Liver (tissue), 8 donors: ENCODE measurements at regions not wholly inside any gene's neighbourhood (a gene's known extent, or its start where the extent isn't known, plus 50 kb on each side); places are given as distances from the start of the nearest gene placed in this dataset.

Source experiments
- DNase-seq: peaks from one replicate; pipeline ENCODE4 v3.0.0-alpha.2; 2017; ENCODE audit warnings: low spot score
- H3K27ac ChIP-seq, 2 donors: one replicate each; pipeline ENCODE4 v1.7.0; 2013; ENCODE audit warnings: inconsistent platforms in 2 of 2, low read length in 2 of 2, control low read depth in 1 of 2, low read depth in 1 of 2, mild to moderate bottlenecking in 1 of 2
- H3K27me3 ChIP-seq, 4 donors: one replicate each; pipeline versions ENCODE4 v1.6.1 to v1.7.0; 2013; ENCODE audit warnings: low read length in 3 of 4, inconsistent platforms in 1 of 4, mild to moderate bottlenecking in 1 of 4, moderate library complexity in 1 of 4; ENCODE audit not compliant: control insufficient read depth in 4 of 4, insufficient read depth in 4 of 4
- H3K36me3 ChIP-seq, 4 donors: one replicate each; pipeline versions ENCODE4 v1.6.1 to v1.7.0; 2013; ENCODE audit warnings: low read length in 3 of 4, mild to moderate bottlenecking in 3 of 4, low read depth in 1 of 4, moderate library complexity in 1 of 4; ENCODE audit not compliant: control insufficient read depth in 4 of 4, insufficient read depth in 3 of 4
- H3K4me1 ChIP-seq, 4 donors: one replicate each; pipeline versions ENCODE4 v1.6.1 to v1.7.0; 2013; ENCODE audit warnings: low read length in 3 of 4, mild to moderate bottlenecking in 3 of 4, moderate library complexity in 1 of 4; ENCODE audit not compliant: control insufficient read depth in 4 of 4, insufficient read depth in 4 of 4
- H3K4me3 ChIP-seq, 3 donors: one replicate each; pipeline versions ENCODE4 v1.6.1 to v1.7.0; 2013; ENCODE audit warnings: low read length in 3 of 3, control low read depth in 1 of 3, low read depth in 1 of 3, mild to moderate bottlenecking in 1 of 3
- H3K9ac ChIP-seq, 2 donors: one replicate each; pipeline ENCODE4 v1.7.0; 2013; ENCODE audit warnings: low read length in 2 of 2, mild to moderate bottlenecking in 2 of 2, moderate library complexity in 2 of 2, control low read depth in 1 of 2, low read depth in 1 of 2
- H3K9me3 ChIP-seq, 4 donors: one replicate each; pipeline versions ENCODE4 v1.6.1 to v1.7.0; 2013; ENCODE audit warnings: low read length in 3 of 4; ENCODE audit not compliant: control insufficient read depth in 4 of 4
- ATF3 ChIP-seq: IDR thresholded peaks from 2 replicates; pipeline ENCODE4 v1.6.1; 2016; ENCODE audit warnings: antibody characterized with exemption
- CTCF ChIP-seq: fragments of 150-350 bp; IDR thresholded peaks from 2 replicates; pipeline ENCODE4 v1.5.1; 2017; ENCODE audit warnings: improper control_type of control experiment, low read depth, low read length; ENCODE audit not compliant: missing input control
- EGR1 ChIP-seq, 2 donors: IDR thresholded peaks; 2 replicates each; pipeline ENCODE4 v1.6.1; 2016 to 2018; ENCODE audit warnings: antibody characterized with exemption in 2 of 2, low read depth in 2 of 2
- FOXA1 ChIP-seq: IDR thresholded peaks from 2 replicates; pipeline ENCODE4 v1.6.1; 2016; ENCODE audit warnings: antibody characterized with exemption
- FOXA2 ChIP-seq: IDR thresholded peaks from 2 replicates; pipeline ENCODE4 v1.6.1; 2016; ENCODE audit warnings: antibody characterized with exemption
- GABPA ChIP-seq, 2 donors: IDR thresholded peaks in 1 of 2; conservative IDR thresholded peaks in 1 of 2; 2 replicates each; pipeline ENCODE4 v1.6.1; 2016; ENCODE audit warnings: antibody characterized with exemption in 2 of 2, mild to moderate bottlenecking in 1 of 2, moderate library complexity in 1 of 2
- HNF4A ChIP-seq, 2 donors: conservative IDR thresholded peaks; 2 replicates each; pipeline ENCODE4 v1.6.1; 2016; ENCODE audit warnings: antibody characterized with exemption in 2 of 2, mild to moderate bottlenecking in 2 of 2
- HNF4G ChIP-seq: IDR thresholded peaks from 2 replicates; pipeline ENCODE4 v1.6.1; 2016; ENCODE audit warnings: antibody characterized with exemption
- JUND ChIP-seq, 2 donors: IDR thresholded peaks; 2 replicates each; pipeline ENCODE4 v1.6.1; 2016; ENCODE audit warnings: antibody characterized with exemption in 2 of 2
- MAX ChIP-seq: IDR thresholded peaks from 2 replicates; pipeline ENCODE4 v1.6.1; 2016; ENCODE audit warnings: antibody characterized with exemption
- NR2F2 ChIP-seq: IDR thresholded peaks from 2 replicates; pipeline ENCODE4 v1.6.1; 2016; ENCODE audit warnings: antibody characterized with exemption
- RAD21 ChIP-seq, 2 donors: IDR thresholded peaks; 2 replicates each; pipeline ENCODE4 v1.6.1; 2016; ENCODE audit warnings: antibody characterized with exemption in 2 of 2, mild to moderate bottlenecking in 2 of 2
- RXRA ChIP-seq, 2 donors: IDR thresholded peaks; 2 replicates each; pipeline ENCODE4 v1.6.1; 2017 to 2018; ENCODE audit warnings: antibody characterized with exemption in 2 of 2, mild to moderate bottlenecking in 1 of 2
- SP1 ChIP-seq: IDR thresholded peaks from 2 replicates; pipeline ENCODE4 v1.6.1; 2018; ENCODE audit warnings: antibody characterized with exemption, mild to moderate bottlenecking
- TAF1 ChIP-seq: conservative IDR thresholded peaks from 2 replicates; pipeline ENCODE4 v1.6.1; 2016; ENCODE audit warnings: antibody characterized with exemption, mild to moderate bottlenecking
- YY1 ChIP-seq: IDR thresholded peaks from 2 replicates; pipeline ENCODE4 v1.6.1; 2016; ENCODE audit warnings: antibody characterized with exemption, mild to moderate bottlenecking
- ZBTB33 ChIP-seq: IDR thresholded peaks from 2 replicates; pipeline ENCODE4 v1.6.1; 2016; ENCODE audit warnings: antibody characterized with exemption
- WGBS: extraction: QIAGEN DNeasy Blood & Tissue Kit; methylation state at CpG from one replicate; pipeline ENCODE4 v1.1.7; 2013; 5-methylcytosine and 5-hydroxymethylcytosine counted together
- donor health status: healthy.
- donor health status: healthy.
- donor health status: healthy.
- donor health status: healthy.
- donor health status: healthy.

GRCh38 chr9:12903316-12903715 lies 128.5 kb downstream of the LURAP1L start:
- no peaks in the 10 kb centered on the region for H3K4me1 ChIP-seq
- H3K27me3 ChIP-seq: no peaks in the 10 kb centered on the region
- H3K9ac ChIP-seq: no peak overlapping the region
- H3K9me3 ChIP-seq: peaks cover 0 to 2% (median 0%) of the 10 kb centered on the region in 4 donors
- no peak overlapping the region for H3K27ac ChIP-seq
- DNase-seq: no peak
- TF ChIP-seq FOXA2: no peak
- TF ChIP-seq HNF4A (conservative IDR thresholded peaks at IDR 0.05): no peak
- TF ChIP-seq HNF4G: no peak
- no peak for TF ChIP-seq ATF3
- TF ChIP-seq MAX: no peak
- TF ChIP-seq RAD21 (IDR thresholded peaks at IDR 0.05): no peak
- no peak for TF ChIP-seq GABPA (IDR thresholded peaks at IDR 0.05 in 1 of 2, conservative IDR thresholded peaks at IDR 0.05 in 1 of 2)
- no peak for TF ChIP-seq TAF1
- no peak for TF ChIP-seq FOXA1
- TF ChIP-seq SP1: no peak
- no peak for TF ChIP-seq NR2F2
- TF ChIP-seq ZBTB33: no peak
- TF ChIP-seq EGR1 (IDR thresholded peaks at IDR 0.05; ENCODE audit: low read depth in 2 of 2): no peak
- TF ChIP-seq YY1: no peak
- no peak for TF ChIP-seq JUND (IDR thresholded peaks at IDR 0.05)
- no peak for TF ChIP-seq CTCF
- no peak for TF ChIP-seq RXRA (IDR thresholded peaks at IDR 0.05)
- no peaks in the 10 kb centered on the region for H3K36me3 ChIP-seq
- 80% methylated on average over 2 of the region's 2 CpGs for WGBS
- no peak overlapping the region for H3K4me3 ChIP-seq

GRCh38 chr9:12904261-12905000 lies 129.6 kb downstream of the LURAP1L start:
- H3K27me3 ChIP-seq: no peaks in the 10 kb centered on the region
- no peaks in the 10 kb centered on the region for H3K36me3 ChIP-seq
- H3K9me3 ChIP-seq: peaks cover 0 to 1% (median 0%) of the 10 kb centered on the region in 4 donors
- H3K9ac ChIP-seq: no peak overlapping the region
- H3K4me3 ChIP-seq: no peak overlapping the region
- no peak overlapping the region for H3K27ac ChIP-seq
- TF ChIP-seq ATF3: no peak
- no peak for TF ChIP-seq TAF1
- TF ChIP-seq FOXA2: peak; percentile 44
- TF ChIP-seq SP1: no peak
- TF ChIP-seq HNF4A (conservative IDR thresholded peaks at IDR 0.05): no peak
- TF ChIP-seq RXRA (IDR thresholded peaks at IDR 0.05): no peak
- no peak for TF ChIP-seq JUND (IDR thresholded peaks at IDR 0.05)
- no peak for TF ChIP-seq HNF4G
- DNase-seq: no peak
- WGBS: 78% methylated on average over 2 of the region's 2 CpGs
- no peaks in the 10 kb centered on the region for H3K4me1 ChIP-seq
